H9 (cell line): ENCODE measurements at regions not wholly inside any gene's neighbourhood (a gene's known extent, or its start where the extent isn't known, plus 50 kb on each side); places are given as distances from the start of the nearest gene placed in this dataset.

Experiments
- DNase-seq: peaks from one replicate; pipeline ENCODE4 v3.0.0-alpha.2; 2017
- H2AFZ ChIP-seq: one replicate; pipeline ENCODE4 v1.6.1; 2013; ENCODE audit warnings: mild to moderate bottlenecking, low read length, control low read depth, moderate library complexity
- H2AK5ac ChIP-seq: 2 replicates; pipeline ENCODE4 v1.6.1; 2013; ENCODE audit warnings: low read length, control low read depth, mixed read lengths; ENCODE audit not compliant: insufficient read length
- H2BK120ac ChIP-seq: one replicate; pipeline ENCODE4 v1.6.1; 2013; ENCODE audit warnings: low read depth, mild to moderate bottlenecking, low read length, control low read depth, inconsistent platforms; ENCODE audit not compliant: poor library complexity, severe bottlenecking
- H2BK12ac ChIP-seq: 2 replicates; pipeline ENCODE4 v1.6.1; 2013; ENCODE audit warnings: low read length, control low read depth, mixed read lengths, low read depth; ENCODE audit not compliant: insufficient read length
- H2BK15ac ChIP-seq: 2 replicates; pipeline ENCODE4 v1.6.1; 2013; ENCODE audit warnings: low read depth, low read length, control low read depth
- H2BK20ac ChIP-seq: one replicate; pipeline ENCODE4 v1.6.1; 2013; ENCODE audit warnings: low read depth, mild to moderate bottlenecking, low read length, control low read depth, inconsistent platforms; ENCODE audit not compliant: poor library complexity, severe bottlenecking
- H2BK5ac ChIP-seq: 2 replicates; pipeline ENCODE4 v1.6.1; 2013; ENCODE audit warnings: low read length, control low read depth, mixed read lengths; ENCODE audit not compliant: insufficient read length
- H3K14ac ChIP-seq: 2 replicates; pipeline ENCODE4 v1.6.1; 2013; ENCODE audit warnings: low read length, control low read depth; ENCODE audit not compliant: insufficient read depth
- H3K18ac ChIP-seq: 2 replicates; pipeline ENCODE4 v1.6.1; 2013; ENCODE audit warnings: low read depth, mild to moderate bottlenecking, mixed read lengths, low read length, control low read depth; ENCODE audit not compliant: insufficient read length
- H3K23ac ChIP-seq: 2 replicates; pipeline ENCODE4 v1.6.1; 2013; ENCODE audit warnings: low read length, control low read depth, mixed read lengths, low read depth; ENCODE audit not compliant: insufficient read length
- H3K23me2 ChIP-seq: 2 replicates; pipeline ENCODE4 v1.6.1; 2013; ENCODE audit warnings: low read depth, mild to moderate bottlenecking, mixed read lengths, low read length, control low read depth; ENCODE audit not compliant: insufficient read length, poor library complexity, severe bottlenecking
- H3K27ac ChIP-seq: 2 replicates; pipeline ENCODE4 v1.5.1; 2013; ENCODE audit warnings: low read length, control low read depth, mixed read lengths, low read depth; ENCODE audit not compliant: insufficient read length
- H3K27me3 ChIP-seq: 2 replicates; pipeline ENCODE4 v1.6.1; 2013; ENCODE audit warnings: low read length, control low read depth, inconsistent platforms; ENCODE audit not compliant: insufficient read depth
- H3K4ac ChIP-seq: 2 replicates; pipeline ENCODE4 v1.6.1; 2013; ENCODE audit warnings: low read depth, mild to moderate bottlenecking, control low read depth, inconsistent platforms, low read length, moderate library complexity
- H3K4me1 ChIP-seq: 2 replicates; pipeline ENCODE4 v1.6.1; 2013; ENCODE audit warnings: low read length, control low read depth, inconsistent platforms; ENCODE audit not compliant: insufficient read depth
- H3K4me2 ChIP-seq: 2 replicates; pipeline ENCODE4 v1.6.1; 2013; ENCODE audit warnings: low read length, control low read depth, mixed read lengths; ENCODE audit not compliant: insufficient read length, insufficient read depth
- H3K56ac ChIP-seq: 2 replicates; pipeline ENCODE4 v1.6.1; 2013; ENCODE audit warnings: low read depth, mild to moderate bottlenecking, mixed read lengths, low read length, control low read depth; ENCODE audit not compliant: insufficient read length
- H3K79me1 ChIP-seq: 2 replicates; pipeline ENCODE4 v1.6.1; 2013; ENCODE audit warnings: low read depth, mild to moderate bottlenecking, moderate library complexity, low read length, control low read depth, inconsistent platforms; ENCODE audit not compliant: insufficient read depth, poor library complexity, severe bottlenecking
- H3K79me2 ChIP-seq: 2 replicates; pipeline ENCODE4 v1.6.1; 2013; ENCODE audit warnings: low read length, control low read depth, inconsistent platforms; ENCODE audit not compliant: insufficient read depth
- H3K9ac ChIP-seq: 2 replicates; pipeline ENCODE4 v1.6.1; 2013; ENCODE audit warnings: low read length, control low read depth, mixed read lengths; ENCODE audit not compliant: insufficient read length; ENCODE audit errors: extremely low read depth
- H3K9me3 ChIP-seq: one replicate; pipeline ENCODE4 v1.6.1; 2013; ENCODE audit warnings: low read depth, low read length, inconsistent platforms; ENCODE audit not compliant: control insufficient read depth
- H3T11ph ChIP-seq: one replicate; pipeline ENCODE4 v1.6.1; 2013; ENCODE audit warnings: mild to moderate bottlenecking, low read length, control low read depth, inconsistent platforms
- H4K20me1 ChIP-seq: one replicate; pipeline ENCODE4 v1.6.1; 2013; ENCODE audit not compliant: control insufficient read depth, insufficient read length, insufficient read depth
- H4K5ac ChIP-seq: 2 replicates; pipeline ENCODE4 v1.6.1; 2013; ENCODE audit warnings: low read depth, mild to moderate bottlenecking, mixed read lengths, low read length, control low read depth; ENCODE audit not compliant: insufficient read length
- H4K8ac ChIP-seq: replicated peaks from 2 replicates; pipeline ENCODE4 v1.6.1; 2013; ENCODE audit warnings: low read length, control low read depth, mixed read lengths, low read depth; ENCODE audit not compliant: insufficient read length
- H4K91ac ChIP-seq: 2 replicates; pipeline ENCODE4 v1.6.1; 2013; ENCODE audit warnings: low read depth, mild to moderate bottlenecking, moderate library complexity, mixed read lengths, low read length, control low read depth; ENCODE audit not compliant: insufficient read length
- H3K27ac Mint-ChIP-seq, 3 experiments: 2 replicates in 2 of 3; 3 replicates in 1 of 3; pipeline ENCODE4 v1.8.0; 2020 to 2021; ENCODE audit warnings: mixed read lengths in 3 of 3, mild to moderate bottlenecking in 1 of 3, moderate library complexity in 1 of 3
- H3K27me3 Mint-ChIP-seq: 2 replicates; pipeline ENCODE4 v1.8.0; 2021; ENCODE audit warnings: low read depth, mild to moderate bottlenecking, moderate library complexity, mixed read lengths
- H3K36me3 Mint-ChIP-seq, 3 experiments: 2 replicates in 2 of 3; 3 replicates in 1 of 3; pipeline ENCODE4 v1.8.0; 2020 to 2021; ENCODE audit warnings: low read depth in 3 of 3, mixed read lengths in 3 of 3; ENCODE audit not compliant: insufficient read depth in 1 of 3
- H3K4me1 Mint-ChIP-seq, 2 experiments: 2 replicates each; pipeline ENCODE4 v1.8.0; 2020; ENCODE audit warnings: mixed read lengths in 2 of 2
- H3K4me3 Mint-ChIP-seq, 2 experiments: 2 replicates in 1 of 2; 3 replicates in 1 of 2; pipeline ENCODE4 v1.8.0; 2020 to 2021; ENCODE audit warnings: mild to moderate bottlenecking in 2 of 2, mixed read lengths in 2 of 2, moderate library complexity in 1 of 2
- H3K9me3 Mint-ChIP-seq, 2 experiments: 2 replicates in 1 of 2; 3 replicates in 1 of 2; pipeline ENCODE4 v1.8.0; 2020; ENCODE audit warnings: mild to moderate bottlenecking in 2 of 2, mixed read lengths in 2 of 2, moderate library complexity in 1 of 2
- WGBS: extraction: QIAGEN DNeasy Blood & Tissue Kit; methylation state at CpG from one replicate; pipeline ENCODE4 v1.1.7; 2013; ENCODE audit warnings: missing lambda C conversion rate, low lambda C conversion rate, mixed read lengths; ENCODE audit not compliant: insufficient read length; ENCODE audit errors: extremely low coverage; 5-methylcytosine and 5-hydroxymethylcytosine counted together
- TF ChIP-seq, protein P1 (sequence below): fragments of 200-600 bp; sonication (generic); conservative IDR thresholded peaks from 3 replicates; pipeline ENCODE4 v1.8.0; 2021; ENCODE audit warnings: antibody characterized with exemption, mild to moderate bottlenecking

DNA sequence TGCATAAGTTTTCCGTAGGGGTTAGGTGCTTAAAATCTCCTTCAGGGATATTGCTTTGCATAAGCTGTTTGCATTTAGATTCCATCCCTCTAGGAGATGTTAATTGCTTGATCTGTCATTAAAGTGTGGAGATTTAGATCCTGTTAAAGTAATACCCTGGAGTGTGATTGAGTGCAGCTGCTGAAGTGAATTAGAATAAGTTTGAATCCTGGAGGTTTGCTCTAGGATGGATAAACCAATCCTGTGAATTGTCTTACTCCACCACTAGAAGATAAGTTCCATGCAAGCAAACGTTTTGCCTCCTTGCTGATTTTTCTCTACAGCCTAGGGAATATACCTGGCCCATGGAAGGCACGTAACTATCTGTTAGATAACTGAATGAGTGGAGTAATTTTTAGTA lies 1487.2 kb upstream of the PRR20A start:
- WGBS = no CpG with 5 or more reads among the region's 3 CpGs
- no peaks in the 10 kb centered on the region for H3K27me3 ChIP-seq
- H2BK12ac ChIP-seq = no peak overlapping the region
- no peak overlapping the region for H2BK120ac ChIP-seq
- Mint-ChIP-seq H3K4me1 (peaks cover 57 to 61% of the 10 kb centered on the region in 2 experiments), H3K4me3 (peak overlapping the region; percentile 16 to 58; a peak in 4 of 5 replicates), H3K36me3 (peaks cover 3 to 28% (median 24%) of the 10 kb centered on the region in 3 experiments; a peak in 5 of 7 replicates), H3K27me3 (no peaks in the 10 kb centered on the region), H3K9me3 (no peaks in the 10 kb centered on the region; a peak in 1 of 5 replicates), H3K27ac (peak overlapping the region in 2 of 3 experiments; percentile 92 to 98; a peak in 5 of 7 replicates)
- TF ChIP-seq, protein P1, sequence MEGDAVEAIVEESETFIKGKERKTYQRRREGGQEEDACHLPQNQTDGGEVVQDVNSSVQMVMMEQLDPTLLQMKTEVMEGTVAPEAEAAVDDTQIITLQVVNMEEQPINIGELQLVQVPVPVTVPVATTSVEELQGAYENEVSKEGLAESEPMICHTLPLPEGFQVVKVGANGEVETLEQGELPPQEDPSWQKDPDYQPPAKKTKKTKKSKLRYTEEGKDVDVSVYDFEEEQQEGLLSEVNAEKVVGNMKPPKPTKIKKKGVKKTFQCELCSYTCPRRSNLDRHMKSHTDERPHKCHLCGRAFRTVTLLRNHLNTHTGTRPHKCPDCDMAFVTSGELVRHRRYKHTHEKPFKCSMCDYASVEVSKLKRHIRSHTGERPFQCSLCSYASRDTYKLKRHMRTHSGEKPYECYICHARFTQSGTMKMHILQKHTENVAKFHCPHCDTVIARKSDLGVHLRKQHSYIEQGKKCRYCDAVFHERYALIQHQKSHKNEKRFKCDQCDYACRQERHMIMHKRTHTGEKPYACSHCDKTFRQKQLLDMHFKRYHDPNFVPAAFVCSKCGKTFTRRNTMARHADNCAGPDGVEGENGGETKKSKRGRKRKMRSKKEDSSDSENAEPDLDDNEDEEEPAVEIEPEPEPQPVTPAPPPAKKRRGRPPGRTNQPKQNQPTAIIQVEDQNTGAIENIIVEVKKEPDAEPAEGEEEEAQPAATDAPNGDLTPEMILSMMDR = no peak
- H3K4me1 ChIP-seq = no peaks in the 10 kb centered on the region; the same call in 1 of the 2 replicates
- H3K79me2 ChIP-seq = no peaks in the 10 kb centered on the region
- no peak overlapping the region for H2BK20ac ChIP-seq
- peak overlapping the region; percentile 39 for H3K4me2 ChIP-seq
- no peak overlapping the region for H3K4ac ChIP-seq
- no peak for DNase-seq
- H3K27ac ChIP-seq = peak overlapping the region; percentile 0
- no peak overlapping the region for H2AK5ac ChIP-seq
- H4K91ac ChIP-seq = no peak overlapping the region
- H3T11ph ChIP-seq = no peak overlapping the region
- H4K8ac ChIP-seq = no peak overlapping the region
- no peak overlapping the region for H2BK5ac ChIP-seq
- H2BK15ac ChIP-seq = no peak overlapping the region
- H3K56ac ChIP-seq = no peak overlapping the region
- no peaks in the 10 kb centered on the region for H3K23me2 ChIP-seq
- no peak overlapping the region for H3K23ac ChIP-seq
- H3K14ac ChIP-seq = no peak overlapping the region
- no peaks in the 10 kb centered on the region for H3K79me1 ChIP-seq
- no peak overlapping the region for H3K9ac ChIP-seq
- no peak overlapping the region for H2AFZ ChIP-seq
- H3K18ac ChIP-seq = no peak overlapping the region
- H4K20me1 ChIP-seq = no peaks in the 10 kb centered on the region
- H4K5ac ChIP-seq = no peak overlapping the region
- no peaks in the 10 kb centered on the region for H3K9me3 ChIP-seq
